H1 (cell line): ENCODE measurements at regions not wholly inside any gene's neighbourhood (a gene's known extent, or its start where the extent isn't known, plus 50 kb on each side); places are given as distances from the start of the nearest gene placed in this dataset.

Source experiments
- CTCF ChIA-PET: fragments of 300-600 bp; sonication (Branson Sonifier 250); formaldehyde crosslinking; loops from one replicate; lab custom pipeline; 2021; ENCODE audit not compliant: partially characterized antibody; lab: Charles Lee
- POLR2A ChIA-PET: fragments of 300-600 bp; sonication (Branson Sonifier 250); formaldehyde crosslinking; loops from one replicate; lab custom pipeline; 2021; ENCODE audit warnings: inconsistent platforms; ENCODE audit not compliant: partially characterized antibody; lab: Charles Lee
- DNase-seq, 2 experiments: peaks; one replicate each; pipeline versions ENCODE4 v3.0.0 to v3.0.0-alpha.2; 2010 to 2022; ENCODE audit warnings: low spot score in 2 of 2, low read depth in 1 of 2, mixed read lengths in 1 of 2
- FAIRE-seq: peaks from 2 replicates; lab custom pipeline; 2011; peaks lifted over from hg19 to GRCh38; lab: Jason Lieb, UNC
- H2AFZ ChIP-seq: 2 replicates; pipeline ENCODE4 v1.8.1; 2012; ENCODE audit warnings: low read length, inconsistent platforms
- H2AK5ac ChIP-seq: 2 replicates; pipeline ENCODE4 v1.6.1; 2013; ENCODE audit warnings: low read depth, low read length
- H2BK120ac ChIP-seq: replicated peaks from 2 replicates; pipeline ENCODE3; 2013; ENCODE audit warnings: low read depth, low read length, inconsistent platforms
- H2BK12ac ChIP-seq: 2 replicates; pipeline ENCODE4 v1.6.1; 2013; ENCODE audit warnings: low read depth, low read length
- H2BK15ac ChIP-seq: 2 replicates; pipeline ENCODE4 v1.6.1; 2013; ENCODE audit warnings: low read length
- H2BK20ac ChIP-seq: 2 replicates; pipeline ENCODE4 v1.6.1; 2013; ENCODE audit warnings: low read length
- H2BK5ac ChIP-seq: 2 replicates; pipeline ENCODE4 v1.6.1; 2013; ENCODE audit warnings: low read depth, low read length
- H3K14ac ChIP-seq: 2 replicates; pipeline ENCODE4 v1.6.1; 2013; ENCODE audit warnings: inconsistent platforms; ENCODE audit not compliant: insufficient read length
- H3K18ac ChIP-seq: 2 replicates; pipeline ENCODE4 v1.6.1; 2013; ENCODE audit warnings: low read length; ENCODE audit errors: extremely low read depth
- H3K23ac ChIP-seq: 2 replicates; pipeline ENCODE4 v1.6.1; 2013; ENCODE audit warnings: inconsistent platforms; ENCODE audit not compliant: insufficient read length
- H3K23me2 ChIP-seq: 2 replicates; pipeline ENCODE4 v1.6.1; 2013; ENCODE audit warnings: low read depth, low read length
- H3K27ac ChIP-seq: 2 replicates; pipeline ENCODE4 v1.6.1; 2011; ENCODE audit warnings: low read depth, low read length, inconsistent platforms
- H3K27me3 ChIP-seq, 4 experiments: replicated peaks in 1 of 4; 1 replicate in 1 of 4; 2 replicates in 3 of 4; pipeline versions ENCODE4 v1.6.1 to v1.8.1; 2011 to 2013; ENCODE audit warnings: low read length in 3 of 4, mild to moderate bottlenecking in 3 of 4, inconsistent platforms in 2 of 4, mixed read lengths in 2 of 4, moderate library complexity in 1 of 4; ENCODE audit not compliant: control insufficient read depth in 3 of 4, insufficient read depth in 3 of 4; ENCODE audit errors: extremely low read depth in 1 of 4
- H3K36me3 ChIP-seq, 4 experiments: 2 replicates each; pipeline versions ENCODE4 v1.6.1 to v1.8.1; 2011 to 2013; ENCODE audit warnings: mild to moderate bottlenecking in 4 of 4, low read length in 3 of 4, moderate library complexity in 2 of 4, control low read depth in 1 of 4, inconsistent platforms in 1 of 4; ENCODE audit not compliant: insufficient read depth in 4 of 4, control insufficient read depth in 2 of 4
- H3K4ac ChIP-seq: replicated peaks from 2 replicates; pipeline ENCODE3; 2013; ENCODE audit warnings: low read length, low read depth, mixed read lengths, inconsistent platforms; ENCODE audit not compliant: insufficient read length
- H3K4me1 ChIP-seq, 4 experiments: replicated peaks in 1 of 4; 1 replicate in 1 of 4; 2 replicates in 3 of 4; pipeline versions ENCODE4 v1.6.1 to v1.8.1; 2011 to 2013; ENCODE audit warnings: low read length in 3 of 4, inconsistent platforms in 2 of 4, mixed read lengths in 1 of 4; ENCODE audit not compliant: insufficient read depth in 4 of 4, control insufficient read depth in 3 of 4
- H3K4me2 ChIP-seq, 2 experiments: 2 replicates each; pipeline versions ENCODE4 v1.6.1 to v1.8.1; 2011 to 2013; ENCODE audit warnings: low read depth in 2 of 2, low read length in 2 of 2, control low read depth in 1 of 2, inconsistent platforms in 1 of 2, mild to moderate bottlenecking in 1 of 2; ENCODE audit not compliant: insufficient read depth in 1 of 2
- H3K4me3 ChIP-seq, 4 experiments: fragments of 200-600, 300-600 bp in 1 of 4; sonication (generic), shearing (Covaris generic), sonication (Bioruptor Twin) in 1 of 4; 2 replicates each; pipeline versions ENCODE4 v1.5.1 to v1.8.1; 2011 to 2016; ENCODE audit warnings: low read length in 4 of 4, low read depth in 3 of 4, control low read depth in 2 of 4, inconsistent platforms in 2 of 4, mild to moderate bottlenecking in 2 of 4, mixed read lengths in 1 of 4, moderate library complexity in 1 of 4; ENCODE audit not compliant: insufficient read depth in 2 of 4; ENCODE audit errors: extremely low read depth in 1 of 4
- H3K56ac ChIP-seq: replicated peaks from 2 replicates; pipeline ENCODE3; 2013; ENCODE audit warnings: low read depth, mild to moderate bottlenecking, mixed read lengths, low read length, inconsistent platforms; ENCODE audit not compliant: insufficient read length
- H3K79me1 ChIP-seq: 2 replicates; pipeline ENCODE4 v1.6.1; 2013; ENCODE audit warnings: low read depth, low read length, control low read depth
- H3K79me2 ChIP-seq, 2 experiments: 2 replicates each; pipeline versions ENCODE4 v1.6.1 to v1.8.1; 2012 to 2013; ENCODE audit warnings: low read length in 2 of 2, mild to moderate bottlenecking in 2 of 2, inconsistent platforms in 1 of 2; ENCODE audit not compliant: insufficient read depth in 2 of 2, control insufficient read depth in 1 of 2
- H3K9ac ChIP-seq, 4 experiments: replicated peaks in 1 of 4; 1 replicate in 1 of 4; 2 replicates in 3 of 4; pipeline versions ENCODE4 v1.6.1 to v1.8.1; 2011 to 2013; ENCODE audit warnings: low read depth in 3 of 4, low read length in 3 of 4, control low read depth in 2 of 4, mild to moderate bottlenecking in 2 of 4, moderate library complexity in 2 of 4, inconsistent platforms in 1 of 4; ENCODE audit errors: extremely low read depth in 1 of 4
- H3K9me3 ChIP-seq, 2 experiments: 2 replicates each; pipeline versions ENCODE4 v1.6.1 to v1.8.1; 2012 to 2013; ENCODE audit warnings: mild to moderate bottlenecking in 2 of 2, moderate library complexity in 2 of 2, control low read depth in 1 of 2, inconsistent platforms in 1 of 2, low read depth in 1 of 2, low read length in 1 of 2, mixed read lengths in 1 of 2; ENCODE audit not compliant: insufficient read depth in 2 of 2
- H4K20me1 ChIP-seq, 2 experiments: replicated peaks in 1 of 2; 2 replicates each; pipeline versions ENCODE3 to v1.8.1; 2011 to 2013; ENCODE audit warnings: inconsistent platforms in 2 of 2, low read length in 2 of 2, mild to moderate bottlenecking in 1 of 2; ENCODE audit not compliant: insufficient read depth in 2 of 2, control insufficient read depth in 1 of 2
- H4K5ac ChIP-seq: 2 replicates; pipeline ENCODE4 v1.6.1; 2013; ENCODE audit warnings: low read length, low read depth, mixed read lengths, inconsistent platforms; ENCODE audit not compliant: insufficient read length
- H4K8ac ChIP-seq: 2 replicates; pipeline ENCODE4 v1.8.0; 2013; ENCODE audit warnings: mild to moderate bottlenecking, moderate library complexity, low read length, inconsistent platforms; ENCODE audit not compliant: insufficient read depth; ENCODE audit errors: extremely low read depth
- H4K91ac ChIP-seq: replicated peaks from 2 replicates; pipeline ENCODE3; 2013; ENCODE audit warnings: low read length, mixed read lengths, inconsistent platforms; ENCODE audit not compliant: insufficient read length
- CBX5 ChIP-seq: fragments of 300-800, 300-1000 bp; sonication (generic); IDR thresholded peaks from 2 replicates; pipeline ENCODE4 v1.7.1; 2016; ENCODE audit warnings: antibody characterized with exemption, low read length, low read depth
- CBX8 ChIP-seq: fragments of 300-800, 300-1000 bp; sonication (generic); IDR thresholded peaks from 2 replicates; pipeline ENCODE4 v1.7.1; 2016; ENCODE audit warnings: low read depth, low read length, borderline replicate concordance
- CEBPB ChIP-seq: IDR thresholded peaks from 2 replicates; pipeline ENCODE4 v1.6.1; 2012; ENCODE audit warnings: low read depth, low read length
- E2F6 ChIP-seq: IDR thresholded peaks from 2 replicates; pipeline ENCODE4 v1.6.1; 2012; ENCODE audit warnings: inconsistent platforms
- EZH2 ChIP-seq: fragments of 200-600 bp; sonication (generic); IDR thresholded peaks from 2 replicates; pipeline ENCODE4 v1.7.1; 2012; ENCODE audit warnings: low read depth, mild to moderate bottlenecking, moderate library complexity, low read length, inconsistent platforms; ENCODE audit not compliant: severe bottlenecking
- HDAC2 ChIP-seq, 2 experiments: fragments of 300-600 bp in 1 of 2; sonication (generic) in 1 of 2; IDR thresholded peaks; 2 replicates each; pipeline ENCODE4 v1.6.1; 2011 to 2012; ENCODE audit warnings: low read depth in 2 of 2, low read length in 2 of 2, mild to moderate bottlenecking in 2 of 2, moderate library complexity in 2 of 2, borderline replicate concordance in 1 of 2, inconsistent platforms in 1 of 2
- JUN ChIP-seq: IDR thresholded peaks from 2 replicates; pipeline ENCODE4 v1.6.1; 2011; ENCODE audit warnings: low read depth, mild to moderate bottlenecking, improper control_type of control experiment, low read length
- KDM5A ChIP-seq: fragments of 200-600 bp; IDR thresholded peaks from 2 replicates; pipeline ENCODE4 v1.7.1; 2012; ENCODE audit warnings: mild to moderate bottlenecking, low read length, inconsistent platforms, mixed read lengths
- MAX ChIP-seq: IDR thresholded peaks from 2 replicates; pipeline ENCODE4 v1.6.1; 2012; ENCODE audit warnings: inconsistent platforms
- NANOG ChIP-seq: IDR thresholded peaks from 2 replicates; pipeline ENCODE4 v1.6.1; 2011; ENCODE audit warnings: low read length, low read depth, mild to moderate bottlenecking, inconsistent platforms; ENCODE audit not compliant: insufficient read depth, poor library complexity, severe bottlenecking
- SP1 ChIP-seq: IDR thresholded peaks from 2 replicates; pipeline ENCODE4 v1.6.1; 2011; ENCODE audit warnings: low read depth, low read length
- SP4 ChIP-seq: IDR thresholded peaks from 2 replicates; pipeline ENCODE4 v1.6.1; 2012; ENCODE audit warnings: low read length, inconsistent platforms
- TBP ChIP-seq: IDR thresholded peaks from 2 replicates; pipeline ENCODE4 v1.6.1; 2011; ENCODE audit warnings: low read depth, low read length, improper control_type of control experiment
- WGBS, 2 experiments: shearing (Covaris generic) in 1 of 2; methylation state at CpG; one replicate each; pipeline versions ENCODE4 v1.1.6 to v1.1.7; 2013 to 2015; ENCODE audit warnings: low lambda C conversion rate in 2 of 2, mixed read lengths in 2 of 2, inconsistent platforms in 1 of 2, low coverage in 1 of 2, missing lambda C conversion rate in 1 of 2; ENCODE audit not compliant: insufficient replicate concordance in 2 of 2, insufficient coverage in 1 of 2, insufficient read length in 1 of 2; ENCODE audit errors: extremely low coverage in 1 of 2, missing lambda C conversion rate in 1 of 2; 5-methylcytosine and 5-hydroxymethylcytosine counted together

GRCh38 chr6:9745476-9745875, 669.4 kb downstream of the TFAP2A start (continued):
- TF ChIP-seq SP4, result no peak

- Histone ChIP-seq H3K9ac (no peak overlapping the region), H3K27me3 (no peaks in the 10 kb centered on the region), H3K4me1 (no peaks in the 10 kb centered on the region), H2AFZ (no peak overlapping the region), H2AK5ac (no peak overlapping the region), H4K20me1 (no peaks in the 10 kb centered on the region), H3K4ac (no peak overlapping the region), H3K79me1 (no peaks in the 10 kb centered on the region), H3K79me2 (no peaks in the 10 kb centered on the region), H2BK20ac (no peak overlapping the region), H2BK12ac (no peak overlapping the region), H3K56ac (no peak overlapping the region), H3K18ac (no peak overlapping the region), H3K14ac (no peak overlapping the region), H3K4me2 (no peak overlapping the region), H3K36me3 (no peaks in the 10 kb centered on the region; a peak in 1 of 8 replicates), H3K23ac (no peak overlapping the region), H2BK120ac (no peak overlapping the region), H3K27ac (no peak overlapping the region), H3K4me3 (no peak overlapping the region), H4K91ac (no peak overlapping the region), H3K9me3 (no peaks in the 10 kb centered on the region), H4K5ac (no peak overlapping the region), H3K23me2 (no peaks in the 10 kb centered on the region), H2BK5ac (no peak overlapping the region), H4K8ac (no peak overlapping the region), H2BK15ac (no peak overlapping the region)
- ChIA-PET CTCF (no interaction called here), POLR2A (no interaction called here)
- no peak for DNase-seq
- WGBS, 2 experiments, result 96% methylated on average over 3 of the region's 3 CpGs; no CpG with 5 or more reads in 1 of the 2 experiments
- no peak for FAIRE-seq
- TF ChIP-seq SP1, result no peak
- no peak for TF ChIP-seq CBX5
- TF ChIP-seq E2F6, result no peak
- TF ChIP-seq JUN, result no peak
- no peak for TF ChIP-seq HDAC2 (IDR thresholded peaks at IDR 0.05; ENCODE audit: borderline replicate concordance in 1 of 2, low read depth in 2 of 2, low read length in 2 of 2)
- no peak for TF ChIP-seq NANOG
- TF ChIP-seq TBP, result no peak
- no peak for TF ChIP-seq MAX
- TF ChIP-seq KDM5A, result no peak
- TF ChIP-seq CEBPB, result no peak
- TF ChIP-seq EZH2, result no peak
- no peak for TF ChIP-seq CBX8
These were observed 670.8 kb downstream of the TFAP2A start for GRCh38 chr6:9744119-9744518.
